ENCODE measurements at regions not wholly inside any gene's neighbourhood (a gene's known extent, or its start where the extent isn't known, plus 50 kb on each side); places are given as distances from the start of the nearest gene placed in this dataset.

DNA sequence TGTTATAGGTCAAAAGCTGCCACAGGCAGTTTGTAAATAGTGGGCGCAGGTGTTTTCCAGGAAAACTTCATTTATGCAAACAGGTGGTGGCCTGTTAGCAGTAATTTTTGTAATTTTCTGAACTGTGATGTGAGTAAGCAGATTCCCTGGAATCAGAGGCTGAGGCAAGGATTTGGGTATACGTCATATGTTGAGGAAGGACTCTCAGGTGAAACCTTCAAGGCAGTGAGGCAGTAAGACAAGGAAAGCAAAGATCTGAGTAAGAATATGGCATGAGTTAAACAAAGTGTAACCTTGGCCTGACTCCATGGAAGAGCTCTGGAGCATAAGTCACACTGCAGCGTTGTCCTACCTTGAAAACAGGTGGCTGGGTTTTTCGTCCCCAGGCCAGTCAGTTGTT is 291.1 kb upstream of the BTBD3 start:
- TF ChIP-seq, protein P1, sequence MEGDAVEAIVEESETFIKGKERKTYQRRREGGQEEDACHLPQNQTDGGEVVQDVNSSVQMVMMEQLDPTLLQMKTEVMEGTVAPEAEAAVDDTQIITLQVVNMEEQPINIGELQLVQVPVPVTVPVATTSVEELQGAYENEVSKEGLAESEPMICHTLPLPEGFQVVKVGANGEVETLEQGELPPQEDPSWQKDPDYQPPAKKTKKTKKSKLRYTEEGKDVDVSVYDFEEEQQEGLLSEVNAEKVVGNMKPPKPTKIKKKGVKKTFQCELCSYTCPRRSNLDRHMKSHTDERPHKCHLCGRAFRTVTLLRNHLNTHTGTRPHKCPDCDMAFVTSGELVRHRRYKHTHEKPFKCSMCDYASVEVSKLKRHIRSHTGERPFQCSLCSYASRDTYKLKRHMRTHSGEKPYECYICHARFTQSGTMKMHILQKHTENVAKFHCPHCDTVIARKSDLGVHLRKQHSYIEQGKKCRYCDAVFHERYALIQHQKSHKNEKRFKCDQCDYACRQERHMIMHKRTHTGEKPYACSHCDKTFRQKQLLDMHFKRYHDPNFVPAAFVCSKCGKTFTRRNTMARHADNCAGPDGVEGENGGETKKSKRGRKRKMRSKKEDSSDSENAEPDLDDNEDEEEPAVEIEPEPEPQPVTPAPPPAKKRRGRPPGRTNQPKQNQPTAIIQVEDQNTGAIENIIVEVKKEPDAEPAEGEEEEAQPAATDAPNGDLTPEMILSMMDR (IDR thresholded peaks at IDR 0.05), result no peak
- TF ChIP-seq POLR2AphosphoS5 (IDR thresholded peaks at IDR 0.05; ENCODE audit: low read depth, low read length) (no peak), TCF7L2 (IDR thresholded peaks at IDR 0.05; ENCODE audit: low read depth, low read length) (no peak), SIN3A (IDR thresholded peaks at IDR 0.05; ENCODE audit: borderline replicate concordance, insufficient read depth, low read depth, low read length) (no peak)
- TF ChIP-seq, protein P2, sequence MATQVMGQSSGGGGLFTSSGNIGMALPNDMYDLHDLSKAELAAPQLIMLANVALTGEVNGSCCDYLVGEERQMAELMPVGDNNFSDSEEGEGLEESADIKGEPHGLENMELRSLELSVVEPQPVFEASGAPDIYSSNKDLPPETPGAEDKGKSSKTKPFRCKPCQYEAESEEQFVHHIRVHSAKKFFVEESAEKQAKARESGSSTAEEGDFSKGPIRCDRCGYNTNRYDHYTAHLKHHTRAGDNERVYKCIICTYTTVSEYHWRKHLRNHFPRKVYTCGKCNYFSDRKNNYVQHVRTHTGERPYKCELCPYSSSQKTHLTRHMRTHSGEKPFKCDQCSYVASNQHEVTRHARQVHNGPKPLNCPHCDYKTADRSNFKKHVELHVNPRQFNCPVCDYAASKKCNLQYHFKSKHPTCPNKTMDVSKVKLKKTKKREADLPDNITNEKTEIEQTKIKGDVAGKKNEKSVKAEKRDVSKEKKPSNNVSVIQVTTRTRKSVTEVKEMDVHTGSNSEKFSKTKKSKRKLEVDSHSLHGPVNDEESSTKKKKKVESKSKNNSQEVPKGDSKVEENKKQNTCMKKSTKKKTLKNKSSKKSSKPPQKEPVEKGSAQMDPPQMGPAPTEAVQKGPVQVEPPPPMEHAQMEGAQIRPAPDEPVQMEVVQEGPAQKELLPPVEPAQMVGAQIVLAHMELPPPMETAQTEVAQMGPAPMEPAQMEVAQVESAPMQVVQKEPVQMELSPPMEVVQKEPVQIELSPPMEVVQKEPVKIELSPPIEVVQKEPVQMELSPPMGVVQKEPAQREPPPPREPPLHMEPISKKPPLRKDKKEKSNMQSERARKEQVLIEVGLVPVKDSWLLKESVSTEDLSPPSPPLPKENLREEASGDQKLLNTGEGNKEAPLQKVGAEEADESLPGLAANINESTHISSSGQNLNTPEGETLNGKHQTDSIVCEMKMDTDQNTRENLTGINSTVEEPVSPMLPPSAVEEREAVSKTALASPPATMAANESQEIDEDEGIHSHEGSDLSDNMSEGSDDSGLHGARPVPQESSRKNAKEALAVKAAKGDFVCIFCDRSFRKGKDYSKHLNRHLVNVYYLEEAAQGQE (IDR thresholded peaks at IDR 0.05; ENCODE audit: insufficient read depth in 1 of 2, low read depth in 2 of 2, low read length in 1 of 2), result no peak

Measured in Panc1 (cell line).